ENCODE measurements at regions not wholly inside any gene's neighbourhood (a gene's known extent, or its start where the extent isn't known, plus 50 kb on each side); places are given as distances from the start of the nearest gene placed in this dataset.
A peak's percentile ranks its signal among the peaks of the same experiment; 100 is the strongest.

DNA sequence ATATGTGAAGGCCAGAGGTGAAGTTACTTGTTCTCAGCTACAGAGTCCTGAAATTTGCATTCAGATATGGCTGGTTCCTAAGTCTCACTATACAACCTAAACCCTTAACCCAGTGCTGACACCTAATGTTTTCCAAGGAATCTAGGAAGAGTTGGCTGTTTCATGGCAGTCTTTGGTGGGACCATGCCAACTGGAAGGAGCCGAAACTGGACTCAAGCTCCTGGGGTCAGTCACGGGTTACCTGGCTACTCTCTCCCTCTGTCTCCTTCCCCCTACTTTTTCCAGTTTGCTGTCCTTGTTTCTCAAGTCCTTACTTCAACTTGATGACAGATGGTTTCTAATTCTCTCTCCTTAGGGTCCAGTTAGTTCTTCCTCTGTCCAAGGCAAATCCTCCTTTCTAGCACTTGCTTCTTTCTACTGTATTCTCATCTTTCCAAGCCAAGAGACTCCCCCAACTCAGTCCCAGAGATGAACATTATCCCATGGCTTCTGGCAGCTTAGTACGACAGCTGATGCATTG is 88.6 kb upstream of the COL6A5 start:
- WGBS, 2 donors (ENCODE audit: low coverage in 1 of 2), result 66 to 82% methylated on average over 3 of the region's 3 CpGs
- Histone ChIP-seq H3K27ac (no peak overlapping the region), H3K4me3 (no peak overlapping the region), H3K36me3 (no peaks in the 10 kb centered on the region), H3K4me1 (peaks cover 0 to 23% (median 0%) of the 10 kb centered on the region in 3 donors), H3K27me3 (no peaks in the 10 kb centered on the region), H3K9me3 (no peaks in the 10 kb centered on the region)
- ATAC-seq, result no peak
- TF ChIP-seq, protein P1, sequence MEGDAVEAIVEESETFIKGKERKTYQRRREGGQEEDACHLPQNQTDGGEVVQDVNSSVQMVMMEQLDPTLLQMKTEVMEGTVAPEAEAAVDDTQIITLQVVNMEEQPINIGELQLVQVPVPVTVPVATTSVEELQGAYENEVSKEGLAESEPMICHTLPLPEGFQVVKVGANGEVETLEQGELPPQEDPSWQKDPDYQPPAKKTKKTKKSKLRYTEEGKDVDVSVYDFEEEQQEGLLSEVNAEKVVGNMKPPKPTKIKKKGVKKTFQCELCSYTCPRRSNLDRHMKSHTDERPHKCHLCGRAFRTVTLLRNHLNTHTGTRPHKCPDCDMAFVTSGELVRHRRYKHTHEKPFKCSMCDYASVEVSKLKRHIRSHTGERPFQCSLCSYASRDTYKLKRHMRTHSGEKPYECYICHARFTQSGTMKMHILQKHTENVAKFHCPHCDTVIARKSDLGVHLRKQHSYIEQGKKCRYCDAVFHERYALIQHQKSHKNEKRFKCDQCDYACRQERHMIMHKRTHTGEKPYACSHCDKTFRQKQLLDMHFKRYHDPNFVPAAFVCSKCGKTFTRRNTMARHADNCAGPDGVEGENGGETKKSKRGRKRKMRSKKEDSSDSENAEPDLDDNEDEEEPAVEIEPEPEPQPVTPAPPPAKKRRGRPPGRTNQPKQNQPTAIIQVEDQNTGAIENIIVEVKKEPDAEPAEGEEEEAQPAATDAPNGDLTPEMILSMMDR (IDR thresholded peaks at IDR 0.05), result no peak
- TF ChIP-seq POLR2A (IDR thresholded peaks at IDR 0.05) (no peak), EP300 (IDR thresholded peaks at IDR 0.05) (no peak), POLR2AphosphoS5 (IDR thresholded peaks at IDR 0.05) (no peak)

DNA sequence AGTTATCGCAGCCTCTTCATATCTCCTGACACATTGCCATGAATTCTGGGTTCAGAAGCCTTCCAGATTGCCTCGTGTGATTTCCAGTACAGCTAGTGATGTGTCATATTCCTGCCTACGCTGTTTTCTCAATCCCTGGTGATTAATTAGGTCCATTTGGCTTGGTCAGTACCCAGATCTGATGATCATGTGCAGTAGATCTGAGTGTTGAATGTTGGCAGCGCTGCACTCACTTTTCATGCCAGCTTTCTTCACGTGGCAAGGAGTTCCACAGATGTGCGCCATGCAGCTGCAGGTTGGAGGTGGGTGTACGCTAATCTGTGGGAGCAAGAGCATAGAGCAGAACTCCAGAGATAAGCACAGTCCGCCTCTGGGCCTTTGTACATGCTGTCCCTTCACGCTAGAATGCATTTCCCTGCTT is 86.9 kb upstream of the COL6A5 start:
- no peak for ATAC-seq
- H3K27me3 ChIP-seq, result no peaks in the 10 kb centered on the region
- TF ChIP-seq POLR2A (IDR thresholded peaks at IDR 0.05), result no peak
- peak; percentile 70 for TF ChIP-seq POLR2AphosphoS5 (IDR thresholded peaks at IDR 0.05)
- H3K4me3 ChIP-seq, result no peak overlapping the region
- WGBS, 2 donors (ENCODE audit: low coverage in 1 of 2), result 18 to 41% methylated on average over 8 to 9 of the region's 9 CpGs
- no peak overlapping the region for H3K27ac ChIP-seq
- H3K36me3 ChIP-seq, result no peaks in the 10 kb centered on the region
- peaks cover 0 to 23% (median 0%) of the 10 kb centered on the region in 3 donors for H3K4me1 ChIP-seq
- H3K9me3 ChIP-seq, result no peaks in the 10 kb centered on the region

DNA sequence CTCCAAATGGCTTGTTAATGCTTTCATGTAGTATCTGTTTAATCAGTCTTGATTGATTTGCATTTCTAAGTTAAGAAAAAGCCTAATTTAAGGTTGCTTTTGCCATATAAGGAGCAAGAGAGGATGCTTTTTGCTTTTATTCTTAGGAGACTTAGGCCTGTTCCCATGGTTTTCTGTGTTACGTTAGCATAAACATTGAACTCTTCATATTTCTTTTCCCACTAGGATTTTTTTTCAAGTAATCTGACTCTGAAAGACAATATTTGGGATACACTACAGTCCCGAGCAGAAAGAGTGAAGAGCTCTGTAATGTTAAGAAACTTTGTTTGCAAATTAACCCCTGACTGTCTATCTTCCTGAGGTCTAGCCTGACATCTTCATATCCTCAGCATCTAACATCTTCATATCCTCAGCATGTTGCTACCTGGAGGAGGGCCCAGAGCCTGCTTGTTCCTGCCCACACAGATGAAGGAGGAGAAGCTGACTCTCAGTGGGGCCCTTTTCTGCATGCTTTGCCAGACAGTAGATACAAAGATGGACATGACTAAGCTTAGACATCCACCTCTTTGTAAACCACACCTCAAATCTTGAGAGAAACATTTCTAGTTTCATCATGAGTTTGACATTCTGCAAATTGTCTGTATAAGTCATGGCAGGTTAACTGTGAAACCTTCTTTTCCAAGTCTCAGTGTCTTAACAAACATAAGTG is 86.2 kb upstream of the COL6A5 start:
- Histone ChIP-seq H3K4me1 (peaks cover 0 to 23% (median 0%) of the 10 kb centered on the region in 3 donors), H3K27ac (no peak overlapping the region), H3K36me3 (no peaks in the 10 kb centered on the region), H3K4me3 (no peak overlapping the region), H3K9me3 (no peaks in the 10 kb centered on the region), H3K27me3 (no peaks in the 10 kb centered on the region)
- TF ChIP-seq POLR2A (IDR thresholded peaks at IDR 0.05) (no peak), EP300 (IDR thresholded peaks at IDR 0.05) (no peak), POLR2AphosphoS5 (IDR thresholded peaks at IDR 0.05) (no peak)
- TF ChIP-seq, protein P1 (IDR thresholded peaks at IDR 0.05), result no peak
- WGBS, 2 donors (ENCODE audit: low coverage in 1 of 2), result 5 to 49% methylated on average over 2 of the region's 2 CpGs
- no peak for ATAC-seq

DNA sequence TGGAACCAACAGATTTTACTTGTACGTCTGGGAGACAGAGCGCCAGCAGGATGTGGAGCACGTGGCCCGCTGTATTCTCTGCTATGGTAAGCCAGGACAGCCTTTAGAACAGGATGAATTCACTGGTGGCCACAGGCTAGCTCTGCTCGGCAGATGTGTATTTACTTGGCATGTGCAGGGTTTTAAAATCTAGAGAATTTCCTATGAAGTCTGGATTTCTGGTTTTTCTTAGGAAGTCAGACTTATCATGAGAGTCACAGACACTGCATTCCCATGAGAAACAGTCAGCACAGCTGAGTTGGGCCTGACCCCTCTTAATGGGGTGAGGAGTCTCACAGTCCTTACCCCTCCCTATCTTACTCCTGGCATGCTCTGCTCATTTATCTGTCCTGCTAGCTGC is 84.6 kb upstream of the COL6A5 start:
- H3K9me3 ChIP-seq, result no peaks in the 10 kb centered on the region
- H3K27ac ChIP-seq, result no peak overlapping the region
- TF ChIP-seq POLR2AphosphoS5 (IDR thresholded peaks at IDR 0.05), result no peak
- no peak for TF ChIP-seq EP300 (IDR thresholded peaks at IDR 0.05)
- TF ChIP-seq POLR2A (IDR thresholded peaks at IDR 0.05), result no peak
- TF ChIP-seq, protein P1 (IDR thresholded peaks at IDR 0.05), result no peak
- 68 to 78% methylated on average over 5 of the region's 5 CpGs for WGBS, 2 donors (ENCODE audit: low coverage in 1 of 2)
- no peaks in the 10 kb centered on the region for H3K36me3 ChIP-seq
- H3K4me1 ChIP-seq, result peaks cover 0 to 23% (median 0%) of the 10 kb centered on the region in 3 donors
- H3K4me3 ChIP-seq, result no peak overlapping the region
- no peak for ATAC-seq
- H3K27me3 ChIP-seq, result no peaks in the 10 kb centered on the region

DNA sequence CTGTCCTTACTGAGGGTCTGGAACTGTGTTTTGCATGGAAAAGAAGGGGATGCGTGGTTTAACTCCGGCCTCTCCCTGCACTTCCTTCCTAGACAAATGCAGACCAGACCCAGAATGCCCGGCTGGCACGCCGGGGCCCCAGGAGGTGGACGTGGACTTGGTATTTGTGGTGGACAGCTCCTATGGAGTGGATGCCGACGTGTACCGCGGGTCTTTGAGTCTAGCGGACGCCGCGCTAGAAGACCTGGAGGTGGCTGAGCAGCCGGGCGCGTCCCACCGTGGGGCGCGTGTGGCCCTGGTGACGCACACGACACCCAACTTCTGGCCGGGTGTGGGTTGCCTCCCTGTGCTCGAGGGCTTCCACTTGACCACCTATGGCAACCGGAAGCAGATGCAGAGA is 81.8 kb upstream of the COL6A5 start:
- peaks cover 0 to 13% (median 0%) of the 10 kb centered on the region in 3 donors for H3K4me1 ChIP-seq
- ATAC-seq, result no peak
- no peak for TF ChIP-seq POLR2A (IDR thresholded peaks at IDR 0.05)
- TF ChIP-seq, protein P1 (IDR thresholded peaks at IDR 0.05), result no peak
- TF ChIP-seq POLR2AphosphoS5 (IDR thresholded peaks at IDR 0.05), result no peak
- no peak for TF ChIP-seq EP300 (IDR thresholded peaks at IDR 0.05)
- H3K27ac ChIP-seq, result no peak overlapping the region
- H3K27me3 ChIP-seq, result no peaks in the 10 kb centered on the region
- WGBS, 2 donors (ENCODE audit: low coverage in 1 of 2), result 91% methylated on average over 9 of the region's 25 CpGs; no CpG with 5 or more reads in 1 of the 2 donors
- H3K36me3 ChIP-seq, result no peaks in the 10 kb centered on the region
- no peak overlapping the region for H3K4me3 ChIP-seq
- no peaks in the 10 kb centered on the region for H3K9me3 ChIP-seq
